IMR-90 (cell line): ENCODE measurements at regions not wholly inside any gene's neighbourhood (a gene's known extent, or its start where the extent isn't known, plus 50 kb on each side); places are given as distances from the start of the nearest gene placed in this dataset.

Experiments used
- ATAC-seq: fragments of 200-7000 bp; cut with Tn5 transposase; 2 replicates; pipeline ENCODE4 v1.9.1; 2020; ENCODE audit warnings: low read depth, mild to moderate bottlenecking, moderate library complexity
- BruUV-seq: library from RNA; stranded (reverse); fragments of 400-500 nt; replicated peaks from 2 replicates; lab custom pipeline; 2021; lab: Mats Ljungman, UMichigan
- CTCF ChIA-PET: fragments of 300-600 bp; formaldehyde crosslinking; extraction: SDS; loops from one replicate; lab custom pipeline; 2021; ENCODE audit warnings: antibody characterized with exemption; lab: Yijun Ruan, JAX
- POLR2A ChIA-PET: fragments of 300-600 bp; sonication (Branson Sonifier 250); formaldehyde crosslinking; loops from one replicate; lab custom pipeline; 2022; ENCODE audit warnings: antibody characterized with exemption; ENCODE audit not compliant: unreplicated experiment; lab: Charles Lee
- DNase-seq: peaks from one replicate; pipeline ENCODE4 v3.0.0; 2013
- H2AFZ ChIP-seq: replicated peaks from 2 replicates; pipeline ENCODE3; 2013; ENCODE audit warnings: low read length, mild to moderate bottlenecking; ENCODE audit not compliant: poor library complexity
- H2AK5ac ChIP-seq: 2 replicates; pipeline ENCODE4 v1.6.1; 2013; ENCODE audit warnings: low read depth, low read length, inconsistent platforms
- H2AK9ac ChIP-seq: replicated peaks from 2 replicates; pipeline ENCODE3; 2013; ENCODE audit warnings: mild to moderate bottlenecking, low read depth, low read length, moderate library complexity; ENCODE audit not compliant: poor library complexity
- H2BK120ac ChIP-seq: 2 replicates; pipeline ENCODE4 v1.6.1; 2013; ENCODE audit warnings: low read depth, low read length, inconsistent platforms
- H2BK15ac ChIP-seq: 3 replicates; pipeline ENCODE4 v1.6.1; 2013; ENCODE audit warnings: low read depth, low read length, inconsistent platforms
- H2BK20ac ChIP-seq: 2 replicates; pipeline ENCODE4 v1.6.1; 2013; ENCODE audit warnings: low read depth, mild to moderate bottlenecking, inconsistent platforms, low read length, moderate library complexity
- H2BK5ac ChIP-seq: 2 replicates; pipeline ENCODE4 v1.6.1; 2013; ENCODE audit warnings: mild to moderate bottlenecking, low read depth, low read length, inconsistent platforms; ENCODE audit not compliant: poor library complexity, severe bottlenecking
- H3K14ac ChIP-seq: replicated peaks from 2 replicates; pipeline ENCODE4 v1.6.1; 2013; ENCODE audit warnings: low read depth, low read length, inconsistent platforms
- H3K18ac ChIP-seq: 2 replicates; pipeline ENCODE4 v1.6.1; 2013; ENCODE audit warnings: low read depth, low read length, control low read depth
- H3K23ac ChIP-seq: 2 replicates; pipeline ENCODE4 v1.6.1; 2013; ENCODE audit warnings: low read depth, low read length, inconsistent platforms
- H3K27ac ChIP-seq: 2 replicates; pipeline ENCODE4 v1.5.1; 2013; ENCODE audit warnings: mild to moderate bottlenecking, control low read depth, low read length; ENCODE audit not compliant: insufficient read depth
- H3K27me3 ChIP-seq: 2 replicates; pipeline ENCODE4 v1.6.1; 2013; ENCODE audit warnings: low read length; ENCODE audit not compliant: control insufficient read depth, insufficient read depth
- H3K36me3 ChIP-seq: 2 replicates; pipeline ENCODE4 v1.6.1; 2013; ENCODE audit warnings: low read length, mixed read lengths; ENCODE audit not compliant: control insufficient read depth, insufficient read depth
- H3K4ac ChIP-seq: 2 replicates; pipeline ENCODE4 v1.6.1; 2013; ENCODE audit warnings: low read depth, low read length, inconsistent platforms
- H3K4me1 ChIP-seq: 2 replicates; pipeline ENCODE4 v1.6.1; 2013; ENCODE audit warnings: low read length, mixed read lengths; ENCODE audit not compliant: control insufficient read depth, insufficient read depth
- H3K4me2 ChIP-seq: 2 replicates; pipeline ENCODE4 v1.6.1; 2013; ENCODE audit warnings: low read depth, mild to moderate bottlenecking, control low read depth, low read length, moderate library complexity
- H3K4me3 ChIP-seq: 2 replicates; pipeline ENCODE4 v1.5.1; 2013; ENCODE audit warnings: low read depth, mild to moderate bottlenecking, control low read depth, low read length, moderate library complexity; ENCODE audit not compliant: insufficient read depth
- H3K56ac ChIP-seq: 2 replicates; pipeline ENCODE4 v1.6.1; 2013; ENCODE audit warnings: low read length, inconsistent platforms; ENCODE audit not compliant: insufficient read depth; ENCODE audit errors: extremely low read depth
- H3K79me1 ChIP-seq, 2 experiments: 2 replicates each; pipeline ENCODE4 v1.6.1; 2013; ENCODE audit warnings: low read length in 2 of 2, inconsistent platforms in 1 of 2, low read depth in 1 of 2
- H3K9ac ChIP-seq: 2 replicates; pipeline ENCODE4 v1.6.1; 2013; ENCODE audit warnings: low read depth, low read length, control low read depth
- H3K9me1 ChIP-seq: 2 replicates; pipeline ENCODE4 v1.6.1; 2013; ENCODE audit warnings: low read length, inconsistent platforms; ENCODE audit not compliant: insufficient read depth
- H3K9me3 ChIP-seq: 2 replicates; pipeline ENCODE4 v1.6.1; 2013; ENCODE audit warnings: low read length; ENCODE audit not compliant: control insufficient read depth, insufficient read depth
- H4K20me1 ChIP-seq: 2 replicates; pipeline ENCODE4 v1.6.1; 2013; ENCODE audit warnings: low read length, inconsistent platforms; ENCODE audit not compliant: insufficient read depth
- H4K5ac ChIP-seq: 2 replicates; pipeline ENCODE4 v1.6.1; 2013; ENCODE audit warnings: mild to moderate bottlenecking, low read depth, low read length, control low read depth
- H4K8ac ChIP-seq, 2 experiments: 2 replicates each; pipeline ENCODE4 v1.6.1; 2013; ENCODE audit warnings: low read depth in 2 of 2, low read length in 2 of 2, control low read depth in 1 of 2, inconsistent platforms in 1 of 2
- H4K91ac ChIP-seq: 2 replicates; pipeline ENCODE4 v1.6.1; 2013; ENCODE audit warnings: low read depth, low read length, inconsistent platforms; ENCODE audit not compliant: insufficient read depth
- MXI1 ChIP-seq: IDR thresholded peaks from 2 replicates; pipeline ENCODE4 v1.6.1; 2012; ENCODE audit warnings: low read depth, mild to moderate bottlenecking, low read length, moderate library complexity, borderline replicate concordance
- SMC3 ChIP-seq: fragments of 150-350 bp; IDR thresholded peaks from 2 replicates; pipeline ENCODE4 v1.6.1; 2016; ENCODE audit warnings: low read depth, mild to moderate bottlenecking, antibody characterized with exemption, low read length, moderate library complexity
- WGBS, 2 experiments: methylation state at CpG; one replicate each; pipeline versions ENCODE4 v1.1.5 to v1.1.7; 2013; ENCODE audit warnings: missing lambda C conversion rate in 2 of 2; ENCODE audit not compliant: insufficient read length in 1 of 2; ENCODE audit errors: extremely low coverage in 2 of 2; 5-methylcytosine and 5-hydroxymethylcytosine counted together
- dilution Hi-C: fragments of 300-500 bp; cut with HindIII; formaldehyde crosslinking; loops from one replicate; pipeline ENCODE4 v1.14.3; 2018; ENCODE audit warnings: low sequenced_read_pairs; ENCODE audit not compliant: unreplicated experiment
- in situ Hi-C: fragments of 300-500 bp; cut with MboI; formaldehyde crosslinking; loops from 3 replicates; pipeline ENCODE4 v1.14.3; 2019; ENCODE audit warnings: low sequenced_read_pairs, inconsistent platforms, mixed read lengths
- intact Hi-C: fragments of 100-400 bp; cut with micrococcal nuclease; formaldehyde crosslinking; loops from 2 replicates; pipeline ENCODE4 v1.10.0; 2022

- H2BK15ac ChIP-seq, result peak overlapping the region; percentile 84
- in situ Hi-C loops (no loop called here), dilution Hi-C loops (no loop called here), intact Hi-C loops (loop anchor here (2.0 to 5.0 kb wide), 4 partner anchors 155 to 236 kb away; no protein-coding TSS in a partner anchor)
- H3K4me3 ChIP-seq, result no peak overlapping the region
- peak overlapping the region; percentile 98 for H3K27ac ChIP-seq
- H3K79me1 ChIP-seq, result no peaks in the 10 kb centered on the region
- peak overlapping the region; percentile 57 for H2AK5ac ChIP-seq
- ATAC-seq, result no peak
- H4K91ac ChIP-seq, result peak overlapping the region; percentile 91
- peak overlapping the region; percentile 100 for H3K18ac ChIP-seq
- peak overlapping the region; percentile 71 for H3K4ac ChIP-seq
- H2BK20ac ChIP-seq, result peak overlapping the region; percentile 96
- no peak overlapping the region for H2AFZ ChIP-seq
- TF ChIP-seq MXI1, result 0 out of 2 replicates have a peak, but pooled peaks have one; percentile 30
- no peak for TF ChIP-seq SMC3
- H4K20me1 ChIP-seq, result no peaks in the 10 kb centered on the region
- WGBS, 2 experiments, result no CpG with 5 or more reads among the region's 3 CpGs
- peak overlapping the region; percentile 92 for H2BK120ac ChIP-seq
- ChIA-PET CTCF (no interaction called here), POLR2A (no interaction called here)
- H3K9ac ChIP-seq, result no peak overlapping the region
- no peaks in the 10 kb centered on the region for H3K27me3 ChIP-seq
- no TSS peak for BruUV-seq
- no peak overlapping the region for H3K4me2 ChIP-seq
- no peaks in the 10 kb centered on the region for H3K36me3 ChIP-seq
- peak overlapping the region; percentile 89 for H3K14ac ChIP-seq
- peak; percentile 54 for DNase-seq
- H3K9me1 ChIP-seq, result peaks cover 2% of the 10 kb centered on the region; the same call in 1 of the 2 replicates
- peak overlapping the region; percentile 1; the same call in 1 of the 2 replicates for H3K23ac ChIP-seq
- H2BK5ac ChIP-seq, result peak overlapping the region; percentile 99
- H4K8ac ChIP-seq, result peak overlapping the region; percentile 78 to 88
- no peaks in the 10 kb centered on the region for H3K9me3 ChIP-seq
- peak overlapping the region; percentile 80 for H4K5ac ChIP-seq
- H3K4me1 ChIP-seq, result peaks cover 19% of the 10 kb centered on the region
- 0 out of 2 replicates have a peak overlapping the region, but pooled peaks have one; percentile 0 for H3K56ac ChIP-seq
- no peak overlapping the region for H2AK9ac ChIP-seq
These were observed 311.5 kb upstream of the KCNJ16 start for GRCh38 chr17:69763503-69763902.
